ENCODE measurements at regions not wholly inside any gene's neighbourhood (a gene's known extent, or its start where the extent isn't known, plus 50 kb on each side); places are given as distances from the start of the nearest gene placed in this dataset.

GRCh38 chr14:85897808-85898207 is 367.9 kb downstream of the FLRT2 start:
- ChIA-PET POLR2A (no interaction called here), CTCF (no interaction called here)

DNA sequence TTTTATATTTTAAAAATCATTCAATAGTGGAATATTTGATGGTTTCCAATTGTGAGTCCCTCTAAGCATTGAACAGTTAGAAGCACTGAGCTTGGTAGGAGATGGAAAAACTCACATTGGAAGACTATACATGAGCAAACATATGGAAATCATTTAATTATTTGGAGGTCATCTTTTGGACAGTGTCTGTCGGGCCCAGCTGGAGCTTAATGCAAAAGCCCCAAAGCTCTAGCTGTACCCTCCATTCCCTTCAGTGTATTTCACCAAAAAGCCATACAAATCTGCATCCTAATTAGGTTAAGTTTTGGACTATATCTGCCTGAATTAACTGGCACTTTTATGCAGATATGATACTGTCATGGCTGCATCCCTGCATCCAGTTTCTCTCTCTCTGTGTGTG is 365.7 kb downstream of the FLRT2 start:
- ChIA-PET POLR2A (no interaction called here), CTCF (no interaction called here)
- no peak for TF ChIP-seq CTCF (IDR thresholded peaks at IDR 0.05; ENCODE audit: insufficient read depth, low read length, missing control alignments)

More at GRCh38 chr14:85897808-85898207, 367.9 kb downstream of the FLRT2 start:
- DNase-seq (ENCODE audit: low read depth, low spot score) = no peak
- TF ChIP-seq CTCF (IDR thresholded peaks at IDR 0.05; ENCODE audit: insufficient read depth, low read length, missing control alignments) = no peak
- H3K4me3 ChIP-seq (ENCODE audit: low read depth, low read length) = no peak overlapping the region

DNA sequence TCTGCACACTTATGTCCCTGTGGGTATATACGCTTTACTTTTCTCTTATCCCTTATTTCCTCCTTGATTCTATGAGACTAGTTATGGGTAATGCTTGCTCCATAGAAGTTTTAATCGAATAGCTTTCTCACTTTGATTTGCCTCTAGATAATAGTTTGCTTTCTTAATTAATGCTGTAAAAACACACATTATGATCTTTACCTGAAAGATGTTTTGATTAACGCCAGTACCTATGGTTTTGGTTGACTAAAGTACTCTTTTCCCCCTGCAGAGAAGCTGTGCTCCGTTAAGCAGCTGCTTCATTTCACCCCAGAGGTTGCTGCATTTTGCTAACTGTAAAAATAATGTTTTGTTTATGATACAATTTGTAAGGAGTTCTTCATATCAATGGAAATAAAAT is 362.3 kb downstream of the FLRT2 start:
- no peak for TF ChIP-seq CTCF (IDR thresholded peaks at IDR 0.05; ENCODE audit: insufficient read depth, low read length, missing control alignments)
- POLR2A ChIA-PET = no interaction called here
- CTCF ChIA-PET = no interaction called here
- DNase-seq (ENCODE audit: low read depth, low spot score) = no peak
- H3K4me3 ChIP-seq (ENCODE audit: low read depth, low read length) = no peak overlapping the region

More for the DNA sequence above, 365.7 kb downstream of the FLRT2 start:
- DNase-seq (ENCODE audit: low read depth, low spot score) = no peak
- no peak overlapping the region for H3K4me3 ChIP-seq (ENCODE audit: low read depth, low read length)

DNA sequence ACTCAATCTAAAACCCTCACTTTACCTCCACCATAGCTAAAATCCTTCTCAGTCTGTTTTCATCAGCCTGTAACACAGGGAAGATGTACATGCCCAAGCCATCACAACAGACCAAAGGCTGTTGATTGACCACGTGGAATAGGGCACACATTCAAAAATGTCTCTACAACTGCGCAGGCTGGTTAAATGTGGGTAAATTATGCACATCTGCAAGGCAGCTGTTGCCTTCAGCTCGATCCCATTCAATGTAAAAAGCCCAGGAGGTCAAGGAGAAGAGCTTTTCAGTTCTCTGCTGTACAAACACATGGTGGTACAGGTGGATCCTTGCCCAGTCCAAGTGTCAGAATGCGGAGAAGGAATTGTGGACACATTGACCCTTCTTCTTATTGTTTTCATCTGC is 354.0 kb downstream of the FLRT2 start:
- no peak for DNase-seq (ENCODE audit: low read depth, low spot score)

GRCh38 chr14:85883101-85883500 is 353.2 kb downstream of the FLRT2 start:
- ChIA-PET POLR2A (no interaction called here), CTCF (no interaction called here)
- no peak for TF ChIP-seq CTCF (IDR thresholded peaks at IDR 0.05; ENCODE audit: insufficient read depth, low read length, missing control alignments)
- DNase-seq (ENCODE audit: low read depth, low spot score) = no peak
- no peak overlapping the region for H3K4me3 ChIP-seq (ENCODE audit: low read depth, low read length)

More for the DNA sequence above, 354.0 kb downstream of the FLRT2 start:
- ChIA-PET POLR2A (no interaction called here), CTCF (no interaction called here)
- no peak for TF ChIP-seq CTCF (IDR thresholded peaks at IDR 0.05; ENCODE audit: insufficient read depth, low read length, missing control alignments)
- no peak overlapping the region for H3K4me3 ChIP-seq (ENCODE audit: low read depth, low read length)

- no peak for DNase-seq (ENCODE audit: low read depth, low spot score)
- H3K4me3 ChIP-seq (ENCODE audit: low read depth, low read length) = no peak overlapping the region
- no peak for TF ChIP-seq CTCF (IDR thresholded peaks at IDR 0.05; ENCODE audit: insufficient read depth, low read length, missing control alignments)
- ChIA-PET CTCF (no interaction called here), POLR2A (no interaction called here)
Observed at GRCh38 chr14:85881935-85882334, 352.0 kb downstream of the FLRT2 start.

Measured in AG04449 (cell line).